Karpas-422 (cell line): ENCODE measurements at regions not wholly inside any gene's neighbourhood (a gene's known extent, or its start where the extent isn't known, plus 50 kb on each side); places are given as distances from the start of the nearest gene placed in this dataset.
"Not testable (repeated sequence)": the region's sequence is repeated elsewhere in the genome, so short reads cannot be mapped to it uniquely, and the experiment has no call there.

ENCODE experiments used
- DNase-seq: peaks from one replicate; pipeline ENCODE4 v3.0.0-alpha.2; 2015
- H2AFZ ChIP-seq: fragments of 200-600 bp; sonication (generic); 2 replicates; pipeline ENCODE4 v1.6.1; 2014; ENCODE audit warnings: antibody characterized with exemption, low read length, mixed read lengths
- H3K27ac ChIP-seq: fragments of 200-600 bp; sonication (generic); 2 replicates; pipeline ENCODE4 v1.5.1; 2014; ENCODE audit warnings: mild to moderate bottlenecking, low read length, moderate library complexity
- H3K27me3 ChIP-seq: fragments of 200-600 bp; sonication (generic); 2 replicates; pipeline ENCODE4 v1.6.1; 2014; ENCODE audit warnings: low read length, mixed read lengths
- H3K36me3 ChIP-seq: fragments of 200-600 bp; sonication (generic); 2 replicates; pipeline ENCODE4 v1.6.1; 2014; ENCODE audit warnings: low read length, mixed read lengths; ENCODE audit not compliant: insufficient read depth
- H3K4me1 ChIP-seq: fragments of 200-600 bp; sonication (generic); 2 replicates; pipeline ENCODE4 v1.6.1; 2014; ENCODE audit warnings: mild to moderate bottlenecking, low read length, mixed read lengths
- H3K4me2 ChIP-seq: fragments of 200-600 bp; sonication (generic); 2 replicates; pipeline ENCODE4 v1.6.1; 2014; ENCODE audit warnings: low read length, low read depth, mild to moderate bottlenecking; ENCODE audit not compliant: poor library complexity, severe bottlenecking
- H3K4me3 ChIP-seq: fragments of 200-600 bp; sonication (generic); 2 replicates; pipeline ENCODE4 v1.5.1; 2014; ENCODE audit warnings: mild to moderate bottlenecking, antibody characterized with exemption, low read length, mixed read lengths
- H3K79me2 ChIP-seq: fragments of 200-600 bp; sonication (generic); 2 replicates; pipeline ENCODE4 v1.6.1; 2014; ENCODE audit warnings: mild to moderate bottlenecking, low read length, mixed read lengths
- H3K9ac ChIP-seq: fragments of 200-600 bp; sonication (generic); 2 replicates; pipeline ENCODE4 v1.6.0; 2014; ENCODE audit warnings: low read length
- H3K9me2 ChIP-seq: fragments of 200-600 bp; sonication (generic), shearing (Covaris generic); replicated peaks from 2 replicates; pipeline ENCODE4 v1.6.0; 2014; ENCODE audit warnings: mild to moderate bottlenecking, low read length, moderate library complexity; ENCODE audit not compliant: insufficient read depth
- H3K9me3 ChIP-seq: fragments of 300-700, 200-600 bp; sonication (generic); 2 replicates; pipeline ENCODE4 v1.6.1; 2014; ENCODE audit warnings: low read length, mixed read lengths
- H4K20me1 ChIP-seq: fragments of 200-600 bp; sonication (generic); 2 replicates; pipeline ENCODE4 v1.6.1; 2014; ENCODE audit warnings: mild to moderate bottlenecking, antibody characterized with exemption, low read length, low read depth; ENCODE audit not compliant: insufficient read depth

DNA sequence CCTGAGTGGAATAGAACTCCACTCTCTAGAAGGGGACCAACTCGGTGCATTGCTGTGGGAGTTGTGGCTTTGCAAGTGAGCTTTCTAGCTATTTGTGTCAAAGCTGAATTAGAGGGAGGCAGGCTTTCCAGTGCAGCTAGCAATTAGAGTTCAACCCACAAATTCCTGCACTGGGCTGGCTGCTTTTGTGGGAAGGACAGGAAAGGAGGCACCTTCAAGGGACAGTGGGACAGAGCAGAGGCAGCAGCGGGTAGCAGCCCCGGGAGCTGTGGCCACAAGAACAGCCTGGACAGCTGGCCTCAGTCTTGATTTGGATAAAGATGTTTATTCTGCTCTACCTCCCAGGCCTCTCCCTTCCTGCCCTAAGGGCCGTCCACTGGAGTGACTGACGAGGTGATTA lies 83.7 kb upstream of the SLIT3 start:
- H4K20me1 ChIP-seq = no peaks in the 10 kb centered on the region
- H3K27ac ChIP-seq = no peak overlapping the region
- no peak overlapping the region for H2AFZ ChIP-seq
- no peaks in the 10 kb centered on the region for H3K27me3 ChIP-seq
- H3K79me2 ChIP-seq = no peaks in the 10 kb centered on the region
- no peak overlapping the region for H3K4me2 ChIP-seq
- H3K9me2 ChIP-seq = no peaks in the 10 kb centered on the region
- no peaks in the 10 kb centered on the region for H3K36me3 ChIP-seq
- H3K4me3 ChIP-seq = no peak overlapping the region
- no peak overlapping the region for H3K9ac ChIP-seq
- H3K4me1 ChIP-seq = no peaks in the 10 kb centered on the region
- no peaks in the 10 kb centered on the region for H3K9me3 ChIP-seq
- no peak for DNase-seq

DNA sequence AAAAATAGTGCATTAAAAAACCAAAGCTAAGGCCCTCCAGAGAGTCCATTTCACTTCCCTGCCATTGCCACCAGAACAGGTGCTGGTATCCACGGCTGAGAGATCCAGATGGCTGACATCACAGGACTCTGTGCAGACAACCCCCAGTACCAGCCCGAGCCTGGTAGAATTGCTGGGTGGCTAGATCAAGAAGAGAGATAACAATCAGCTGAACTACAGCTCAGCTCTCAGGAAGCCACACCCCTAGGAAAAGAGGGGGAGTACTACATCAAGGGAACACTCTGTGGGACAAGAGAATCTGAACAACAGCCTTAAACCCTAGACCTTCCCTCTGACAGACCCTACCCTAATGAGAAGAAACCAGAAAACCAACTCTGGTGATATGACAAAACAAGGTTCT lies 73.8 kb upstream of the SLIT3 start:
- H3K9me2 ChIP-seq = no peaks in the 10 kb centered on the region
- no peaks in the 10 kb centered on the region for H3K79me2 ChIP-seq
- no peak overlapping the region for H2AFZ ChIP-seq
- H3K9ac ChIP-seq = no peak overlapping the region
- no peaks in the 10 kb centered on the region for H3K9me3 ChIP-seq
- no peak overlapping the region for H3K27ac ChIP-seq
- no peak overlapping the region for H3K4me2 ChIP-seq
- no peaks in the 10 kb centered on the region for H4K20me1 ChIP-seq
- no peak for DNase-seq
- H3K4me3 ChIP-seq = no peak overlapping the region
- H3K4me1 ChIP-seq = no peaks in the 10 kb centered on the region
- H3K27me3 ChIP-seq = no peaks in the 10 kb centered on the region
- H3K36me3 ChIP-seq = no peaks in the 10 kb centered on the region

DNA sequence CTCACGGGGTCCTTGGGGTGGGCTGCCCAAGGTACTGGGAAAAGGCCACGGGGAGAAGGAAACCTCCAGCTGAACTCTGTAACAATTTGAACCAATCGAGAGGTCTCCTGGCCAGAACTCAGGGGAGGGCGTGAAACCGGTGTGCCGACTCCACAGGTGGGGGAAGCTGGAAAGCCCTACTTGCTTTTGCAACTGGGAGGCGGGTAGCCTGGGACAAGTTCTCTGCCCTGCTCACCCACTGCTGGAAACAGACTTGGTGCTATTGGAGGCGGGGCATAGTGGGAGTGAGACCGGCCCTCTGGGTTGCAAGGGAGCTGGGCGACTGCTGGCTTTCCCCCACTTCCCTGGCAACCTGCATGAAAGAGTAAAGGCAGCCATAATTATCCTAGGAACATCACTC lies 73.2 kb upstream of the SLIT3 start:
- H3K9me2 ChIP-seq = no peaks in the 10 kb centered on the region
- H3K36me3 ChIP-seq = no peaks in the 10 kb centered on the region
- no peaks in the 10 kb centered on the region for H3K27me3 ChIP-seq
- DNase-seq = no peak
- H3K79me2 ChIP-seq = no peaks in the 10 kb centered on the region
- H3K4me2 ChIP-seq = no peak overlapping the region
- no peak overlapping the region for H2AFZ ChIP-seq
- H3K4me1 ChIP-seq = no peaks in the 10 kb centered on the region
- no peak overlapping the region for H3K9ac ChIP-seq
- no peaks in the 10 kb centered on the region for H4K20me1 ChIP-seq
- no peak overlapping the region for H3K4me3 ChIP-seq
- no peak overlapping the region for H3K27ac ChIP-seq
- no peaks in the 10 kb centered on the region for H3K9me3 ChIP-seq

DNA sequence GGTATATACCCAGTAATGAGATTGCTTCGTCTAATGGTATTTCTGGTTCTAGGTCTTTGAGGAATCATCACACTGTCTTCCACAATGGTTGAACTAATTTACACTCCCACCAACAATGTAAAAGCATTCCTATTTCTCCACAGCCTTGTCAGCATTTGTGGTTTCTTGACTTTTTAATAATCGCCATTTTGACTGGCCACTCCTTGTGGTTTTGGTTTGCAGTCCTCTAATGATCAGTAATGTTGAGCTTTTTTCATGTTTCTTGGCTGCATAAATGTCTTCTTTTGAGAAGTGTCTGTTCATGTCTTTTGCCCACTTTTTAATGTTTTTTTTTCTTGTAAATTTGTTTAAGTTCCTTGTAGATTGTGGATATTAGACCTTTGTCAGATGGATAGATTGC lies 70.9 kb upstream of the SLIT3 start:
- not testable (repeated sequence) for H3K4me1 ChIP-seq, H3K36me3 ChIP-seq, H3K9me3 ChIP-seq, H2AFZ ChIP-seq, DNase-seq, H3K9ac ChIP-seq, H3K27ac ChIP-seq, H3K27me3 ChIP-seq, H3K9me2 ChIP-seq, H4K20me1 ChIP-seq, H3K4me3 ChIP-seq, H3K4me2 ChIP-seq, H3K79me2 ChIP-seq

DNA sequence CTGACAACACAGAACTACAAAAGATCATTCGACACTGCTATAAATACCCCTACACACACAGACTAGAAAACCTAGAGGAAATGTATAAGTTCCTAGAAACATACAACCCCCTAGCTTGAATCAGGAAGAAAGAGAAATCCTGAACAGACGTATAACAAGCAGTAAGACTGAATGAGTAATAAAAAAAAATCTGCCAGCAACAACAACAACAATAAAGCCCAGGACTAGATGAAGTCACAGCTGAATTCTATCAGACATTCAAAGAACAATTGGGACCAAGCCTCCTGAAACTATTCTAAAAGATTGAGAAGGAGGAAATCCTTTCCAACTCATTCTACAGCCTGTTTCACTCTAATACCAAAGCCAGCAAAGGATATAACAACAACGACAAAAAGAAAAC lies 68.2 kb upstream of the SLIT3 start:
- no peaks in the 10 kb centered on the region for H3K36me3 ChIP-seq

DNA sequence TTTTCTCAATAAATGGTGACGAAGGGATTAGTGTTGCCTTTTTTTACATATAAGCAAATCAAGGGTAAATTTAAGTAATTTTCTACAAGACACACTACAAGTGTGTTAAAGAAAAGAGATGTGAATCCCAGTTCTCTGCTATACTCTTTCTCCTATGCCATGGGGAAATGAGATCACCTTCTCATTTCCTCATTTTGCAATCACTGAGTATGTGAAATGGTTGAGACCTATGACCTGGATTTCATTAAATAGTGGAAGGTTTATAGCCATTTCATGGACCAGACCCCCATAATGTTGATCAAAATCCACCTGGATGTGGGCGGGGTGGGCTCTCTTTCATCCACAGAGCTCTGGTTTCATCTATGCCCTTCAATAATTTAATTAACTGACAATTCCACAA lies 66.9 kb upstream of the SLIT3 start:
- no peak for DNase-seq
- no peaks in the 10 kb centered on the region for H3K79me2 ChIP-seq
- H3K9me3 ChIP-seq = no peaks in the 10 kb centered on the region
- no peaks in the 10 kb centered on the region for H3K9me2 ChIP-seq
- no peaks in the 10 kb centered on the region for H3K27me3 ChIP-seq
- no peaks in the 10 kb centered on the region for H4K20me1 ChIP-seq
- H3K36me3 ChIP-seq = no peaks in the 10 kb centered on the region
- H3K9ac ChIP-seq = no peak overlapping the region
- no peak overlapping the region for H3K27ac ChIP-seq
- H2AFZ ChIP-seq = no peak overlapping the region
- no peaks in the 10 kb centered on the region for H3K4me1 ChIP-seq
- no peak overlapping the region for H3K4me2 ChIP-seq
- no peak overlapping the region for H3K4me3 ChIP-seq

More for the DNA sequence above, 68.2 kb upstream of the SLIT3 start:
- DNase-seq = no peak
- Histone ChIP-seq H3K9me2 (no peaks in the 10 kb centered on the region), H3K27me3 (no peaks in the 10 kb centered on the region), H3K9me3 (no peaks in the 10 kb centered on the region), H3K27ac (no peak overlapping the region), H2AFZ (no peak overlapping the region), H3K79me2 (no peaks in the 10 kb centered on the region), H3K4me2 (no peak overlapping the region), H3K9ac (no peak overlapping the region), H3K4me3 (no peak overlapping the region), H4K20me1 (no peaks in the 10 kb centered on the region), H3K4me1 (no peaks in the 10 kb centered on the region)

DNA sequence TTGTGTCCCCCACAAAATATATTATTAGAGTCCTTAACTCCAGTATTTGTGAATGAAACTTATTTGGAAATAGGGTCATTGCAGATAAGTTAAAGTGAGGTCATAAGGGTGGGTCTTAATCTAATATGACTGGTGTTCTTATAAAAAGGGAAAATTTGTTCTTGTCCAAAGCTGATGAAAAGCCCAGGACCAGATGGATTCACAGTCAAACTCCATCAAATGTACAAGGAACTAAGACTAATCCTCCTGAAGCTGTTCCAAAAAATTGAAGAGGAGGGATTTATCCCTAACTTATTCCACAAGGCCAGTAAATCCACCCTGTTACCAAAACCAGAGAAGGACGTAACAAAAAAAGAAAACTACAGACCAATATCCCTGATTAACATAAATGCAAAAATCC lies 56.4 kb upstream of the SLIT3 start:
- no peak for DNase-seq
- no peaks in the 10 kb centered on the region for H3K9me3 ChIP-seq

DNA sequence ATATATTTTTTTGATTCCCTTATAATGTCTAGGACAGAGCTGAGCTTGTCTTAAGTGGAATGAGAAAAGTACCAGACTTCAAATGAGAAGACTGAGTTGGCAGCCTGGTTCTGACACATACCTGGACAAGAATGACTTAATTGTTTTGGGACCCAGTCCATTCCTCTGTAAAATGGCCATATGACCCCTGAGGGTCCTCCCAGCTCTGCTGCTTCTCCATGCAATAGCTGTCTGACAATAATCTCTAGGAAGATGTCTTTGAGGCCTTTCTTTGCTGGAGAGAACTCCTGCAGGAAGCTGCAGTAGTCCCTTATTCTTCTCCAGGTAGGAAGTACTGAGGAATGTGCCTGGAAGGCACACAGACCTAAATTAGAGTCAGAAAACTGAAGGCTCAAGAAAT lies 55.9 kb upstream of the SLIT3 start:
- Histone ChIP-seq H3K9me2 (no peaks in the 10 kb centered on the region), H2AFZ (no peak overlapping the region), H3K4me2 (no peak overlapping the region), H3K79me2 (no peaks in the 10 kb centered on the region), H3K27me3 (no peaks in the 10 kb centered on the region), H3K4me1 (no peaks in the 10 kb centered on the region), H3K27ac (no peak overlapping the region), H3K9me3 (no peaks in the 10 kb centered on the region), H3K4me3 (no peak overlapping the region), H3K36me3 (no peaks in the 10 kb centered on the region), H3K9ac (no peak overlapping the region), H4K20me1 (no peaks in the 10 kb centered on the region)
- no peak for DNase-seq

More for the DNA sequence above, 56.4 kb upstream of the SLIT3 start:
- H3K9ac ChIP-seq = no peak overlapping the region
- no peaks in the 10 kb centered on the region for H3K36me3 ChIP-seq
- H2AFZ ChIP-seq = no peak overlapping the region
- H3K9me2 ChIP-seq = no peaks in the 10 kb centered on the region
- no peaks in the 10 kb centered on the region for H3K79me2 ChIP-seq
- H3K4me1 ChIP-seq = no peaks in the 10 kb centered on the region
- H3K27me3 ChIP-seq = no peaks in the 10 kb centered on the region
- H3K4me2 ChIP-seq = no peak overlapping the region
- H3K4me3 ChIP-seq = no peak overlapping the region
- H3K27ac ChIP-seq = no peak overlapping the region
- no peaks in the 10 kb centered on the region for H4K20me1 ChIP-seq

DNA sequence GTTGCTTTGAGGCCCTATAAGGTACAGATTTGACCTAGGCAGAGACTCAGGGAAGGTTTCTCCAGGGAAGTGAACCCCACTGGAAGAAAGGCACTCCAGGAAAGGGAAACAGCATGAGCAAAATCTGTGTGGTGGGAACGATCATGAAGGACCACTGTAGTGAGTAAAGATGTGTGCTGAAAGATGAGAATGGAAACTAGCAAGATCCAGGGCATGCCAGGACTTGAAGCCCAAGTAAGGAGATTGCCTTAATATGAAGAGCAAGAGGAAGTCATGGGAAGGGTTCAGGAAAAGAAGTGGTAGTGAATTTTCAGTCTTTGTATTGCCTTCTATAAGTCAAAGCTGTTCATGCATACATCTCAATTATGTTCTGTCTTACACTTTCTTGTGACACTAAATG lies 55.2 kb upstream of the SLIT3 start:
- Histone ChIP-seq H3K9ac (no peak overlapping the region), H3K36me3 (no peaks in the 10 kb centered on the region), H3K4me3 (no peak overlapping the region), H3K9me2 (no peaks in the 10 kb centered on the region), H3K27ac (no peak overlapping the region), H2AFZ (no peak overlapping the region), H3K27me3 (no peaks in the 10 kb centered on the region), H3K4me1 (no peaks in the 10 kb centered on the region), H3K9me3 (no peaks in the 10 kb centered on the region), H4K20me1 (no peaks in the 10 kb centered on the region), H3K4me2 (no peak overlapping the region), H3K79me2 (no peaks in the 10 kb centered on the region)
- no peak for DNase-seq
